RWPE2 (cell line): ENCODE measurements at regions not wholly inside any gene's neighbourhood (a gene's known extent, or its start where the extent isn't known, plus 50 kb on each side); places are given as distances from the start of the nearest gene placed in this dataset.
A peak's percentile ranks its signal among the peaks of the same experiment; 100 is the strongest.
"Not testable (repeated sequence)": the region's sequence is repeated elsewhere in the genome, so short reads cannot be mapped to it uniquely, and the experiment has no call there.

ENCODE experiments used
- ATAC-seq: fragments of 200-7000 bp; cut with Tn5 transposase; 3 replicates; pipeline ENCODE4 v1.9.1; 2021; ENCODE audit warnings: low read depth
- DNase-seq: peaks from one replicate; pipeline ENCODE4 v3.0.0-alpha.2; 2020; ENCODE audit warnings: low spot score
- H3K27ac ChIP-seq: fragments of 450-650 bp; 2 replicates; pipeline ENCODE4 v1.5.1; 2017; ENCODE audit warnings: mild to moderate bottlenecking; ENCODE audit not compliant: poor library complexity, severe bottlenecking
- H3K27me3 ChIP-seq: fragments of 250-450 bp; sonication (Bioruptor Pico); 2 replicates; pipeline ENCODE4 v1.5.1; 2021; ENCODE audit warnings: mild to moderate bottlenecking, moderate library complexity; ENCODE audit not compliant: insufficient read depth, poor library complexity, severe bottlenecking
- H3K36me3 ChIP-seq: fragments of 250-450 bp; sonication (Bioruptor Pico); 2 replicates; pipeline ENCODE4 v1.5.1; 2020; ENCODE audit warnings: low read depth, mild to moderate bottlenecking, moderate library complexity
- H3K4me1 ChIP-seq: fragments of 250-450 bp; sonication (Bioruptor Pico); 2 replicates; pipeline ENCODE4 v1.5.1; 2021; ENCODE audit warnings: mild to moderate bottlenecking, moderate library complexity; ENCODE audit not compliant: insufficient read depth, poor library complexity, severe bottlenecking
- H3K4me3 ChIP-seq: fragments of 250-450 bp; sonication (Bioruptor Pico); 2 replicates; pipeline ENCODE4 v1.5.1; 2021; ENCODE audit warnings: mild to moderate bottlenecking, moderate library complexity; ENCODE audit not compliant: severe bottlenecking
- H3K9me3 ChIP-seq: fragments of 250-450 bp; sonication (Bioruptor Pico); 2 replicates; pipeline ENCODE4 v1.5.1; 2021; ENCODE audit warnings: mild to moderate bottlenecking, moderate library complexity; ENCODE audit not compliant: severe bottlenecking
- CTCF ChIP-seq: fragments of 450-650 bp; IDR thresholded peaks from one replicate; pipeline ENCODE4 v1.5.1; 2017; ENCODE audit warnings: mild to moderate bottlenecking, moderate library complexity; ENCODE audit not compliant: poor library complexity, severe bottlenecking

GRCh38 chr4:103424853-103425252 is 226.7 kb upstream of the CENPE start:
- ATAC-seq: peak; percentile 93

GRCh38 chr4:103423261-103423660 is 225.1 kb upstream of the CENPE start:
- Histone ChIP-seq H3K36me3 (no peaks in the 10 kb centered on the region), H3K27me3 (no peaks in the 10 kb centered on the region), H3K27ac (peak overlapping the region; percentile 16), H3K9me3 (no peaks in the 10 kb centered on the region), H3K4me3 (no peak overlapping the region), H3K4me1 (peaks cover 11% of the 10 kb centered on the region)
- TF ChIP-seq CTCF: no peak
- no peak for ATAC-seq
- no peak for DNase-seq

More at GRCh38 chr4:103424853-103425252, 226.7 kb upstream of the CENPE start:
- DNase-seq: no peak
- no peaks in the 10 kb centered on the region for H3K27me3 ChIP-seq
- H3K9me3 ChIP-seq: no peaks in the 10 kb centered on the region
- no peak overlapping the region for H3K4me3 ChIP-seq
- peaks cover 11% of the 10 kb centered on the region for H3K4me1 ChIP-seq
- TF ChIP-seq CTCF: no peak
- H3K36me3 ChIP-seq: no peaks in the 10 kb centered on the region
- peak overlapping the region; percentile 6 for H3K27ac ChIP-seq

GRCh38 chr4:103422467-103423219 is 224.5 kb upstream of the CENPE start:
- Histone ChIP-seq H3K9me3 (no peaks in the 10 kb centered on the region), H3K27ac (peak overlapping the region; percentile 16), H3K4me3 (no peak overlapping the region), H3K4me1 (peaks cover 11% of the 10 kb centered on the region), H3K36me3 (no peaks in the 10 kb centered on the region), H3K27me3 (no peaks in the 10 kb centered on the region)
- no peak for TF ChIP-seq CTCF
- DNase-seq (no peak), ATAC-seq (peak; percentile 33; the same call in 2 of the 3 replicates)

- Histone ChIP-seq H3K4me1 (peaks cover 8% of the 10 kb centered on the region), H3K36me3 (no peaks in the 10 kb centered on the region), H3K27ac (no peak overlapping the region), H3K9me3 (no peaks in the 10 kb centered on the region), H3K27me3 (no peaks in the 10 kb centered on the region), H3K4me3 (no peak overlapping the region)
- no peak for TF ChIP-seq CTCF
- DNase-seq: no peak
- ATAC-seq: no peak
Measured at GRCh38 chr4:103415801-103416200, 217.7 kb upstream of the CENPE start.

- ATAC-seq, H3K27me3 ChIP-seq, H3K9me3 ChIP-seq, H3K4me1 ChIP-seq, H3K36me3 ChIP-seq, DNase-seq, H3K4me3 ChIP-seq: not testable (repeated sequence)
- peak overlapping the region; percentile 33 for H3K27ac ChIP-seq
Measured at GRCh38 chr4:103412646-103413045, 214.5 kb upstream of the CENPE start.
